Endothelial cell of umbilical vein (primary cell): ENCODE measurements at regions not wholly inside any gene's neighbourhood (a gene's known extent, or its start where the extent isn't known, plus 50 kb on each side); places are given as distances from the start of the nearest gene placed in this dataset.

Source experiments
- BruUV-seq: library from RNA; stranded (reverse); fragments of 400-500 nt; replicated peaks from 2 replicates; lab custom pipeline; 2021; lab: Mats Ljungman, UMichigan
- CTCF ChIA-PET: fragments of 300-600, 350-600 bp; sonication (Branson Sonifier 250); formaldehyde crosslinking; loops from one replicate; lab custom pipeline; 2021; ENCODE audit warnings: antibody characterized with exemption, inconsistent platforms; lab: Charles Lee
- POLR2A ChIA-PET: fragments of 300-600, 350-600 bp; sonication (Branson Sonifier 250); formaldehyde crosslinking; loops from one replicate; lab custom pipeline; 2021; ENCODE audit warnings: antibody characterized with exemption, inconsistent platforms; lab: Charles Lee
- DNase-seq: peaks from one replicate; pipeline ENCODE4 v3.0.0-alpha.2; 2011; ENCODE audit warnings: low read depth, low spot score
- FAIRE-seq: peaks from 2 replicates; lab custom pipeline; 2011; peaks lifted over from hg19 to GRCh38; lab: Jason Lieb, UNC
- H2AFZ ChIP-seq: 2 replicates; pipeline ENCODE4 v1.6.0; 2012; ENCODE audit warnings: low read depth, low read length, control low read depth, inconsistent platforms
- H3K27ac ChIP-seq: 2 replicates; pipeline ENCODE4 v1.5.1; 2011; ENCODE audit warnings: low read depth, mild to moderate bottlenecking, control low read depth, low read length, moderate library complexity; ENCODE audit not compliant: insufficient read depth
- H3K27me3 ChIP-seq, 2 experiments: 2 replicates each; pipeline versions ENCODE4 v1.6.0 to v1.6.1; 2011; ENCODE audit warnings: low read length in 2 of 2, mixed read lengths in 1 of 2; ENCODE audit not compliant: control insufficient read depth in 2 of 2, insufficient read depth in 2 of 2
- H3K36me3 ChIP-seq, 2 experiments: 2 replicates in 1 of 2; 3 replicates in 1 of 2; pipeline ENCODE4 v1.5.1; 2011; ENCODE audit warnings: low read length in 2 of 2, mild to moderate bottlenecking in 1 of 2, moderate library complexity in 1 of 2; ENCODE audit not compliant: control insufficient read depth in 2 of 2, insufficient read depth in 2 of 2; ENCODE audit errors: extremely low read depth in 1 of 2
- H3K4me1 ChIP-seq: 3 replicates; pipeline ENCODE4 v1.5.1; 2011; ENCODE audit warnings: mild to moderate bottlenecking, low read length; ENCODE audit not compliant: control insufficient read depth, insufficient read depth; ENCODE audit errors: extremely low read depth
- H3K4me2 ChIP-seq: 2 replicates; pipeline ENCODE4 v1.6.1; 2011; ENCODE audit warnings: low read length, control low read depth, mixed read lengths; ENCODE audit not compliant: insufficient read depth
- H3K4me3 ChIP-seq, 3 experiments: fragments of 200-600 bp in 1 of 3; sonication (generic), shearing (Covaris generic) in 1 of 3; replicated peaks in 1 of 3; 2 replicates each; pipeline ENCODE4 v1.5.1; 2011 to 2016; ENCODE audit warnings: control low read depth in 3 of 3, low read length in 3 of 3, mild to moderate bottlenecking in 2 of 3, inconsistent platforms in 1 of 3, low read depth in 1 of 3, moderate library complexity in 1 of 3; ENCODE audit not compliant: insufficient read depth in 1 of 3
- H3K79me2 ChIP-seq: 2 replicates; pipeline ENCODE4 v1.6.0; 2012; ENCODE audit warnings: low read length, inconsistent platforms; ENCODE audit not compliant: control insufficient read depth, insufficient read depth
- H3K9ac ChIP-seq: replicated peaks from 2 replicates; pipeline ENCODE3; 2011; ENCODE audit warnings: low read length, control low read depth; ENCODE audit not compliant: insufficient read depth; ENCODE audit errors: extremely low read depth
- H3K9me1 ChIP-seq: replicated peaks from 3 replicates; pipeline ENCODE4 v1.6.0; 2011; ENCODE audit warnings: mild to moderate bottlenecking, low read length; ENCODE audit not compliant: control insufficient read depth, insufficient read depth; ENCODE audit errors: extremely low read depth
- H3K9me3 ChIP-seq: replicated peaks from 2 replicates; pipeline ENCODE4 v1.5.1; 2012; ENCODE audit warnings: low read length, inconsistent platforms; ENCODE audit not compliant: control insufficient read depth, insufficient read depth
- H4K20me1 ChIP-seq: replicated peaks from 2 replicates; pipeline ENCODE3; 2011; ENCODE audit warnings: mild to moderate bottlenecking, low read length; ENCODE audit not compliant: control insufficient read depth, insufficient read depth; ENCODE audit errors: extremely low read depth
- EZH2 ChIP-seq: IDR thresholded peaks from 2 replicates; pipeline ENCODE4 v1.6.1; 2012; ENCODE audit warnings: borderline replicate concordance, low read depth, mild to moderate bottlenecking, moderate library complexity, low read length, inconsistent platforms; ENCODE audit not compliant: severe bottlenecking
- FOS ChIP-seq: IDR thresholded peaks from 2 replicates; pipeline ENCODE4 v1.6.1; 2011; ENCODE audit warnings: mild to moderate bottlenecking, low read length, moderate library complexity, borderline replicate concordance; ENCODE audit not compliant: insufficient read depth
- GATA2 ChIP-seq: IDR thresholded peaks from 2 replicates; pipeline ENCODE4 v1.7.0; 2011; ENCODE audit warnings: low read depth, mild to moderate bottlenecking, moderate library complexity, mixed read lengths, low read length; ENCODE audit not compliant: insufficient read length, insufficient read depth
- JUN ChIP-seq: IDR thresholded peaks from 2 replicates; pipeline ENCODE4 v1.6.1; 2011; ENCODE audit warnings: borderline replicate concordance, low read depth; ENCODE audit not compliant: insufficient read length, insufficient read depth
- MAX ChIP-seq: IDR thresholded peaks from 2 replicates; pipeline ENCODE4 v1.6.1; 2011; ENCODE audit not compliant: insufficient read depth, insufficient read length
- MYC ChIP-seq: IDR thresholded peaks from one replicate; pipeline ENCODE4 v1.6.1; 2011; ENCODE audit warnings: mild to moderate bottlenecking, low read depth, low read length
- POLR2A ChIP-seq: IDR thresholded peaks from 2 replicates; pipeline ENCODE4 v1.6.1; 2012; ENCODE audit warnings: low read depth, mild to moderate bottlenecking, control low read depth, low read length
- POLR2AphosphoS5 ChIP-seq: IDR thresholded peaks from 2 replicates; pipeline ENCODE4 v1.6.1; 2012; ENCODE audit warnings: low read depth, mild to moderate bottlenecking, control low read depth, low read length, moderate library complexity; ENCODE audit not compliant: insufficient read depth
- dilution Hi-C: fragments of 300-500 bp; cut with MboI; formaldehyde crosslinking; loops from one replicate; pipeline ENCODE4 v1.15.0; 2019; ENCODE audit warnings: low sequenced_read_pairs; ENCODE audit not compliant: extremely low pct_ligation_motif_present
- intact Hi-C: fragments of 100-400 bp; cut with micrococcal nuclease; formaldehyde crosslinking; loops from one replicate; pipeline ENCODE4 v1.10.0; 2022
- TF ChIP-seq, protein P1 (sequence below), 2 donors: IDR thresholded peaks; 1 replicate in 1 of 2; 2 replicates in 1 of 2; pipeline ENCODE4 v1.5.1; 2011; ENCODE audit warnings: low read length in 2 of 2, mild to moderate bottlenecking in 2 of 2, moderate library complexity in 2 of 2, control low read depth in 1 of 2, inconsistent platforms in 1 of 2, low read depth in 1 of 2; ENCODE audit not compliant: insufficient read depth in 1 of 2; ENCODE audit errors: extremely low read depth in 1 of 2

DNA sequence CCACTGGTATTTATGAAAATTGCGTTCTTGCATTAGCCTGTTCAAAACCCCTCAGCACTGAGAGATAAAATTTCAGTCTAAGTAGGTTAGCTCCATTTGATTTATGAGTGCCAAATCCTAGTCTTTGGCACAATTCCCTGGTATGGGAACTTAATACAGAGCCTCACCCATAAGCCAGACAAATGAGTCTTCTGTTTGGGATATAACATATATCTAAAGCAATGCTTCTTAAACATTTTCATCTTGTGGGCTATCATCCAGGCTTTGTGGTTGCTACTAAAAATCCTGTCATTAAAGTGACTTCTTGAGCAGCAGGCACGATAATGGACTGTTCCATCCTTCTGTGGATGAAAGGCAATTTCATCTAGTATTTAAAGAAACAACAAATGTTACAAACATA is 419.5 kb upstream of the ACTBL2 start:
- no peaks in the 10 kb centered on the region for H3K79me2 ChIP-seq
- CTCF ChIA-PET, result no interaction called here

GRCh38 chr5:57900381-57900944 is 417.9 kb upstream of the ACTBL2 start:
- Histone ChIP-seq H3K9me1 (no peaks in the 10 kb centered on the region), H3K79me2 (no peaks in the 10 kb centered on the region), H3K9ac (no peak overlapping the region), H2AFZ (no peak overlapping the region), H4K20me1 (no peaks in the 10 kb centered on the region), H3K27ac (no peak overlapping the region), H3K27me3 (no peaks in the 10 kb centered on the region), H3K4me1 (no peaks in the 10 kb centered on the region), H3K4me2 (no peak overlapping the region), H3K36me3 (no peaks in the 10 kb centered on the region), H3K9me3 (no peaks in the 10 kb centered on the region), H3K4me3 (no peak overlapping the region)
- no TSS peak for BruUV-seq
- CTCF ChIA-PET, result interaction anchor here (1.1 to 1.7 kb wide), 2 partner anchors 13 to 22 kb away, joined by 3 to 4 read pairs; no protein-coding TSS in a partner anchor
- DNase-seq (no peak), FAIRE-seq (no peak)
- TF ChIP-seq MYC, result no peak
- TF ChIP-seq GATA2, result no peak
- no peak for TF ChIP-seq JUN
- no peak for TF ChIP-seq POLR2AphosphoS5
- TF ChIP-seq EZH2, result no peak
- no peak for TF ChIP-seq MAX
- TF ChIP-seq, protein P1, sequence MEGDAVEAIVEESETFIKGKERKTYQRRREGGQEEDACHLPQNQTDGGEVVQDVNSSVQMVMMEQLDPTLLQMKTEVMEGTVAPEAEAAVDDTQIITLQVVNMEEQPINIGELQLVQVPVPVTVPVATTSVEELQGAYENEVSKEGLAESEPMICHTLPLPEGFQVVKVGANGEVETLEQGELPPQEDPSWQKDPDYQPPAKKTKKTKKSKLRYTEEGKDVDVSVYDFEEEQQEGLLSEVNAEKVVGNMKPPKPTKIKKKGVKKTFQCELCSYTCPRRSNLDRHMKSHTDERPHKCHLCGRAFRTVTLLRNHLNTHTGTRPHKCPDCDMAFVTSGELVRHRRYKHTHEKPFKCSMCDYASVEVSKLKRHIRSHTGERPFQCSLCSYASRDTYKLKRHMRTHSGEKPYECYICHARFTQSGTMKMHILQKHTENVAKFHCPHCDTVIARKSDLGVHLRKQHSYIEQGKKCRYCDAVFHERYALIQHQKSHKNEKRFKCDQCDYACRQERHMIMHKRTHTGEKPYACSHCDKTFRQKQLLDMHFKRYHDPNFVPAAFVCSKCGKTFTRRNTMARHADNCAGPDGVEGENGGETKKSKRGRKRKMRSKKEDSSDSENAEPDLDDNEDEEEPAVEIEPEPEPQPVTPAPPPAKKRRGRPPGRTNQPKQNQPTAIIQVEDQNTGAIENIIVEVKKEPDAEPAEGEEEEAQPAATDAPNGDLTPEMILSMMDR (IDR thresholded peaks at IDR 0.05; ENCODE audit: extremely low read depth in 1 of 2, insufficient read depth in 1 of 2, low read depth in 1 of 2, low read length in 2 of 2), result no peak
- no peak for TF ChIP-seq FOS
- no peak for TF ChIP-seq POLR2A
- intact Hi-C loops (no loop called here), dilution Hi-C loops (no loop called here)
- POLR2A ChIA-PET, result no interaction called here

More for the DNA sequence above, 419.5 kb upstream of the ACTBL2 start:
- Histone ChIP-seq H3K9ac (no peak overlapping the region), H3K4me3 (no peak overlapping the region), H2AFZ (no peak overlapping the region), H4K20me1 (no peaks in the 10 kb centered on the region), H3K4me1 (no peaks in the 10 kb centered on the region), H3K4me2 (no peak overlapping the region), H3K27ac (no peak overlapping the region), H3K36me3 (no peaks in the 10 kb centered on the region), H3K9me3 (no peaks in the 10 kb centered on the region), H3K27me3 (no peaks in the 10 kb centered on the region), H3K9me1 (no peaks in the 10 kb centered on the region)
- no TSS peak for BruUV-seq
- no peak for DNase-seq
- no peak for FAIRE-seq
- TF ChIP-seq JUN, result no peak
- no peak for TF ChIP-seq MYC
- TF ChIP-seq FOS, result no peak
- no peak for TF ChIP-seq POLR2AphosphoS5
- no peak for TF ChIP-seq EZH2
- TF ChIP-seq POLR2A, result no peak
- no peak for TF ChIP-seq GATA2
- dilution Hi-C loops (no loop called here), intact Hi-C loops (no loop called here)
- POLR2A ChIA-PET, result no interaction called here
